ENCODE measurements at regions not wholly inside any gene's neighbourhood (a gene's known extent, or its start where the extent isn't known, plus 50 kb on each side); places are given as distances from the start of the nearest gene placed in this dataset.
"Not testable (repeated sequence)": the region's sequence is repeated elsewhere in the genome, so short reads cannot be mapped to it uniquely, and the experiment has no call there.

DNA sequence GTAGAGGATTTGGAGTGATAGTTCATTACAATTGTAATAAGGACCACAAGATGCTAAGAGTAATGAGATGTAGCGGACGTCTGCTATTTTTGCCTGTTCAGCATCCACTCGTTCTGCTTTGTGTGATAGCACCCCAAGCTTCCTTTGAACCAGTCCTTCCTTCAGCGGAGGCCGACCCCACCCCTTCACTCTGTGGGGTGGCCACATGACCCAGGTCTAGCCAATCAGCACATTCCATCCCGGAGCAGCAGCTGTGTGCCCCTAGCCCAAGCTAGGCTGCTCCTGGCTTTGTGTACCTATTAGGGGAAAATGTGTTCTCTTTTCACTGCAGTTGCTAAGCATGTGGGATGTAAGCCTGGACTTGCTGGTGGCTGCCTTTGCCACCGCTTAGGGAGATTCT lies 111.8 kb upstream of the CRYM start:
- TF ChIP-seq POLR2A (IDR thresholded peaks at IDR 0.05): not testable (repeated sequence)
- TF ChIP-seq, protein P1, sequence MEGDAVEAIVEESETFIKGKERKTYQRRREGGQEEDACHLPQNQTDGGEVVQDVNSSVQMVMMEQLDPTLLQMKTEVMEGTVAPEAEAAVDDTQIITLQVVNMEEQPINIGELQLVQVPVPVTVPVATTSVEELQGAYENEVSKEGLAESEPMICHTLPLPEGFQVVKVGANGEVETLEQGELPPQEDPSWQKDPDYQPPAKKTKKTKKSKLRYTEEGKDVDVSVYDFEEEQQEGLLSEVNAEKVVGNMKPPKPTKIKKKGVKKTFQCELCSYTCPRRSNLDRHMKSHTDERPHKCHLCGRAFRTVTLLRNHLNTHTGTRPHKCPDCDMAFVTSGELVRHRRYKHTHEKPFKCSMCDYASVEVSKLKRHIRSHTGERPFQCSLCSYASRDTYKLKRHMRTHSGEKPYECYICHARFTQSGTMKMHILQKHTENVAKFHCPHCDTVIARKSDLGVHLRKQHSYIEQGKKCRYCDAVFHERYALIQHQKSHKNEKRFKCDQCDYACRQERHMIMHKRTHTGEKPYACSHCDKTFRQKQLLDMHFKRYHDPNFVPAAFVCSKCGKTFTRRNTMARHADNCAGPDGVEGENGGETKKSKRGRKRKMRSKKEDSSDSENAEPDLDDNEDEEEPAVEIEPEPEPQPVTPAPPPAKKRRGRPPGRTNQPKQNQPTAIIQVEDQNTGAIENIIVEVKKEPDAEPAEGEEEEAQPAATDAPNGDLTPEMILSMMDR (IDR thresholded peaks at IDR 0.05): not testable (repeated sequence)

Data from adrenal gland (tissue), 5 donors.